Osteoblast (primary cell): ENCODE measurements at regions not wholly inside any gene's neighbourhood (a gene's known extent, or its start where the extent isn't known, plus 50 kb on each side); places are given as distances from the start of the nearest gene placed in this dataset.

Source experiments
- DNase-seq: peaks from one replicate; pipeline ENCODE4 v3.0.0; 2011; ENCODE audit warnings: low spot score, mixed read lengths; ENCODE audit not compliant: insufficient read length; ENCODE audit errors: missing footprints
- H2AFZ ChIP-seq: 2 replicates; pipeline ENCODE4 v1.6.0; 2011; ENCODE audit warnings: mild to moderate bottlenecking, low read length
- H3K27ac ChIP-seq: 2 replicates; pipeline ENCODE4 v1.5.1; 2011; ENCODE audit warnings: mild to moderate bottlenecking, low read depth, low read length, moderate library complexity
- H3K27me3 ChIP-seq: 2 replicates; pipeline ENCODE4 v1.6.0; 2012; ENCODE audit warnings: mild to moderate bottlenecking, control low read depth, inconsistent platforms, low read length, moderate library complexity; ENCODE audit not compliant: insufficient read depth
- H3K36me3 ChIP-seq: 2 replicates; pipeline ENCODE4 v1.5.1; 2011; ENCODE audit warnings: mild to moderate bottlenecking, low read length, control low read depth, moderate library complexity; ENCODE audit not compliant: insufficient read depth
- H3K4me1 ChIP-seq: 2 replicates; pipeline ENCODE4 v1.5.1; 2011; ENCODE audit warnings: mild to moderate bottlenecking, low read length, control low read depth, moderate library complexity; ENCODE audit not compliant: insufficient read depth
- H3K4me2 ChIP-seq: 2 replicates; pipeline ENCODE4 v1.6.0; 2011; ENCODE audit warnings: mild to moderate bottlenecking, low read length; ENCODE audit not compliant: insufficient read depth
- H3K4me3 ChIP-seq: fragments of 200-600 bp; sonication (generic); 3 replicates; pipeline ENCODE4 v1.5.1; 2012; ENCODE audit warnings: mild to moderate bottlenecking, low read length, inconsistent platforms; ENCODE audit not compliant: insufficient read depth
- H3K79me2 ChIP-seq: 2 replicates; pipeline ENCODE4 v1.6.0; 2012; ENCODE audit warnings: mild to moderate bottlenecking, low read length, control low read depth, inconsistent platforms; ENCODE audit not compliant: insufficient read depth
- H3K9me3 ChIP-seq: 2 replicates; pipeline ENCODE4 v1.5.1; 2011; ENCODE audit warnings: low read depth, low read length, control low read depth
- H4K20me1 ChIP-seq: 2 replicates; pipeline ENCODE4 v1.6.0; 2012; ENCODE audit warnings: mild to moderate bottlenecking, low read length, control low read depth; ENCODE audit not compliant: insufficient read depth
- TF ChIP-seq, protein P1 (sequence below): IDR thresholded peaks from 2 replicates; pipeline ENCODE4 v1.5.1; 2011; ENCODE audit warnings: mild to moderate bottlenecking, low read depth, low read length, moderate library complexity; ENCODE audit errors: extremely low read depth

DNA sequence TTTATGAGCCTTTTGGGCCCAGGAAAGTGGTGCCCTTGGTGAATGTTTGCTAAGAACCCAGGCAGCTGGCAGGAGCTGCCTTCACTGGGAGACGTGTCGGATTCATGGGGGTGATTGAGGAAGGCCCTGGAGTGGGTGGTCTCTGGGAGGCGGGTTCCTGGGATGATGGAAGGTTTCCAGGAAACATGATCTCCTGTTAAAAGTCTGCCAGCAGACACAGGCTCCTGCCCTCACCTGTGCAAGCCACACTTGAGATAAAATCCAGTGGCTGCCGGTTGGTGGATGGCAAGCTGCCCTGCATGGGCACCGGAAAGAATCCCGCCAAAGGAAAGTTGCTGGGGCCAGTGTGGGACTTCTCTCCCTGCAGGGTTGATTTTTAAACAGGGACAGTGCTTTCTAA is 189.0 kb upstream of the CIBAR2 start:
- peaks cover 53% of the 10 kb centered on the region for H4K20me1 ChIP-seq
- H2AFZ ChIP-seq, result no peak overlapping the region
- TF ChIP-seq, protein P1, sequence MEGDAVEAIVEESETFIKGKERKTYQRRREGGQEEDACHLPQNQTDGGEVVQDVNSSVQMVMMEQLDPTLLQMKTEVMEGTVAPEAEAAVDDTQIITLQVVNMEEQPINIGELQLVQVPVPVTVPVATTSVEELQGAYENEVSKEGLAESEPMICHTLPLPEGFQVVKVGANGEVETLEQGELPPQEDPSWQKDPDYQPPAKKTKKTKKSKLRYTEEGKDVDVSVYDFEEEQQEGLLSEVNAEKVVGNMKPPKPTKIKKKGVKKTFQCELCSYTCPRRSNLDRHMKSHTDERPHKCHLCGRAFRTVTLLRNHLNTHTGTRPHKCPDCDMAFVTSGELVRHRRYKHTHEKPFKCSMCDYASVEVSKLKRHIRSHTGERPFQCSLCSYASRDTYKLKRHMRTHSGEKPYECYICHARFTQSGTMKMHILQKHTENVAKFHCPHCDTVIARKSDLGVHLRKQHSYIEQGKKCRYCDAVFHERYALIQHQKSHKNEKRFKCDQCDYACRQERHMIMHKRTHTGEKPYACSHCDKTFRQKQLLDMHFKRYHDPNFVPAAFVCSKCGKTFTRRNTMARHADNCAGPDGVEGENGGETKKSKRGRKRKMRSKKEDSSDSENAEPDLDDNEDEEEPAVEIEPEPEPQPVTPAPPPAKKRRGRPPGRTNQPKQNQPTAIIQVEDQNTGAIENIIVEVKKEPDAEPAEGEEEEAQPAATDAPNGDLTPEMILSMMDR, result no peak
- H3K4me2 ChIP-seq, result no peak overlapping the region
- no peaks in the 10 kb centered on the region for H3K36me3 ChIP-seq
- H3K4me1 ChIP-seq, result peaks cover 6% of the 10 kb centered on the region
- H3K27ac ChIP-seq, result no peak overlapping the region
- H3K27me3 ChIP-seq, result no peaks in the 10 kb centered on the region
- H3K79me2 ChIP-seq, result no peaks in the 10 kb centered on the region
- H3K4me3 ChIP-seq, result no peak overlapping the region
- DNase-seq, result no peak
- H3K9me3 ChIP-seq, result no peaks in the 10 kb centered on the region

DNA sequence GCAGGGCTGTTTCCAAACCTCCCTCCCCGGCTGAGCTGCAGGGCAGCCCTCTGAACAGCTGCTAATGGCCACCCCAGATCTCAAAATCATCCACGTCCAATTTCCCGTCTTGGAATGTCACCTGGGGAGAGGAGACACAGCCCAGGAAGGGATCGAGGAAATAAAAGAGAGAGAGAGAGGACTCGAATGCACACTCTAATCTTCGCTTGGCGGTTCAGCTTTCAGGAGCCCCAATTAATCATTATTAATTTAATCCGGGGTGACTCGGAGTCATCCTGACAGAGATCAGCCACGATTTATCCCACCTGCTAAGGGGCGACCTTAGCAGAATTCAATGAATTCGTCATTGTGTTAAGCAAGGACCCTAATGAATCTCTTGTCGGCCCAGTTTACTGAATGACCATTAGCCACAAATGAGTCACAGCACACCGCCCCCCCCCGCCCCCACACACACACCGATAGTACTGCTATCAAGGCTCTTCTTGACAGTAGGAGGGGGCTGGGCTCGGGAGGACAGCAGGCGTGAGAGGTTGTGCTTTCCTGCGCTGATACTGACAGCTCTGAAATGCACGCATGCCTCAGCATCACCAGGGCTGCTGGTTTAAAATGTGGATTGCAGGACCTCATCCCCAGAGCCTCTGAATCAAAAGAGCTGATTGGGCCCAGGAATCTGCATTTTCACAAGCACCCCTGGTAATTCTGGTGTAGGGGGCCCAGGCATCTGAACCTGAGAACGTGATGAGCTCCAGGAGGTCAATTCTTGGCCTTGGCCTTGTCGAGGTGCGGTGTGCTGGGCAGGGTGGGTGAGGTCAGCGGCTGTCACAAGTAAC is 190.0 kb upstream of the CIBAR2 start:
- no peaks in the 10 kb centered on the region for H3K27me3 ChIP-seq
- no peak overlapping the region for H3K4me3 ChIP-seq
- H3K36me3 ChIP-seq, result no peaks in the 10 kb centered on the region
- no peak overlapping the region for H3K4me2 ChIP-seq
- no peaks in the 10 kb centered on the region for H3K9me3 ChIP-seq
- no peaks in the 10 kb centered on the region for H3K79me2 ChIP-seq
- H4K20me1 ChIP-seq, result peaks cover 54% of the 10 kb centered on the region
- H3K4me1 ChIP-seq, result peaks cover 11% of the 10 kb centered on the region
- no peak overlapping the region for H2AFZ ChIP-seq
- TF ChIP-seq, protein P1, result no peak
- peak; percentile 86 for DNase-seq
- H3K27ac ChIP-seq, result no peak overlapping the region

DNA sequence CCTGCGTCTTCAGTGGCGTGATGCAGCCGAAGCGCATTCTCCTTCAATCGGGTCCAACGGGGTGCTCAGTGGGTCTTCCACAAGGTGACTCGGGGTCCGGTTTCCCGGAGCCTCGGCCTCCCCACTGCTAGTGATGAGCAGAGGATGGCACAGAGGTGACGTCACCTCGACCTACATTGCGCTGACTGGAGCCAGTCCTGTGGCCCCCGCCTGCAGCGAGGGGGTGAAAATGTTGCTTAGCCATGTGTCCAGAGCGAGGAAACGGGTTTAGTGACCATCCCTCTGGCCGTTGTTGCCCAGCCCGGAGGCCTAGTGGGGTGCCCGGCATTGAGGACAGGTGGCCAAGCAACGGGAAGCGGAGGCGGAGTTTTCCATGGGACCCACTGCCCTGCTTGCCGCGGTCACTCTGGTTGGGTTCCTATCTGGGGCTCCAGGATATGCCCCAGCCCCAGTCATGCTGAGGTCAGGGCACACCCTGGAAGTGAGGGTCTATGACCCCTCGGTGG is 190.6 kb upstream of the CIBAR2 start:
- Histone ChIP-seq H3K27me3 (no peaks in the 10 kb centered on the region), H2AFZ (no peak overlapping the region), H3K4me3 (no peak overlapping the region), H3K4me1 (peaks cover 11% of the 10 kb centered on the region), H3K9me3 (no peaks in the 10 kb centered on the region), H3K4me2 (no peak overlapping the region), H4K20me1 (peaks cover 49% of the 10 kb centered on the region), H3K79me2 (no peaks in the 10 kb centered on the region), H3K36me3 (no peaks in the 10 kb centered on the region), H3K27ac (no peak overlapping the region)
- TF ChIP-seq, protein P1, result no peak
- DNase-seq, result no peak

DNA sequence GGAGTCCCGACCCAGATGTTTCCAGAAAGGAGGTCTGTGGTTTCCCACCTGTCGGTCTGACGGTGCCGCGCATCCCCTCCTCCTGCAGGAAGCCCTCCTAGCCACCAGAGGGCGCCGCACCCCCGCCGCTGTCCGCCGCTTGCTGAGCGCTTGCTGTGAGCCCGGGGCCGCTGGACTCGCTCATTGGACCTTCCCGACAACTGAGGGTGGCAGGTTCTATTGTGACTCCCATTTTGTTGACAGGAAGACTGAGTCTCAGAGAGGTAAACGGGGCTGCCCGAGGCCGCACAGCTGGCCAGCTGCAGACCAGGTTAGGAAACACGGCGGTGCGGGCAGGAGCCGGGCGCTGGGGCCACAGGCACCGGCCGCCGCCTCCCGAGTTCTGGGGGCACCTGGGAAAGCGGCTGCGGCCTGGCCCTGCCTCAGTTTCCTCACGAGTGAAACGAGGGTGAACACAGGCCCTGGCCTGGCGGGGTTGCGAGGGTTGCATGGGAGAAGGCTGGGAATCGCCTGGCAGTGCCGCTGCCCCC is 191.1 kb upstream of the CIBAR2 start:
- Histone ChIP-seq H3K79me2 (no peaks in the 10 kb centered on the region), H4K20me1 (peaks cover 49% of the 10 kb centered on the region), H3K4me3 (no peak overlapping the region), H3K36me3 (no peaks in the 10 kb centered on the region), H3K27me3 (no peaks in the 10 kb centered on the region), H2AFZ (no peak overlapping the region), H3K9me3 (no peaks in the 10 kb centered on the region), H3K4me1 (peaks cover 11% of the 10 kb centered on the region), H3K4me2 (no peak overlapping the region), H3K27ac (no peak overlapping the region)
- TF ChIP-seq, protein P1, result peak; percentile 55
- peak; percentile 89 for DNase-seq
